DND-41 (cell line): ENCODE measurements at regions not wholly inside any gene's neighbourhood (a gene's known extent, or its start where the extent isn't known, plus 50 kb on each side); places are given as distances from the start of the nearest gene placed in this dataset.

Experiments used
- CTCF ChIP-seq: IDR thresholded peaks from 2 replicates; pipeline ENCODE4 v1.5.1; 2012; ENCODE audit warnings: borderline replicate concordance, low read length, moderate library complexity, mild to moderate bottlenecking; ENCODE audit not compliant: poor library complexity, severe bottlenecking; ENCODE audit errors: extremely low read depth
- EZH2 ChIP-seq: IDR thresholded peaks from 3 replicates; pipeline ENCODE4 v1.6.1; 2012; ENCODE audit warnings: borderline replicate concordance, low read depth, mild to moderate bottlenecking, moderate library complexity, low read length, inconsistent platforms; ENCODE audit not compliant: severe bottlenecking

- TF ChIP-seq EZH2 (no peak), CTCF (no peak)
These were observed 183.9 kb upstream of the GHITM start for GRCh38 chr10:83955406-83955805.
